ENCODE measurements at regions not wholly inside any gene's neighbourhood (a gene's known extent, or its start where the extent isn't known, plus 50 kb on each side); places are given as distances from the start of the nearest gene placed in this dataset.
A peak's percentile ranks its signal among the peaks of the same experiment; 100 is the strongest.
"Not testable (repeated sequence)": the region's sequence is repeated elsewhere in the genome, so short reads cannot be mapped to it uniquely, and the experiment has no call there.

GRCh38 chr4:124939908-124940307 lies 227.4 kb upstream of the ANKRD50 start:
- peaks cover 0 to 13% of the 10 kb centered on the region in 2 donors for H3K4me1 ChIP-seq (ENCODE audit: control insufficient read depth in 1 of 2, insufficient read depth in 2 of 2, low read length in 2 of 2)
- peak overlapping the region; percentile 36 for H3K27ac ChIP-seq (ENCODE audit: low read length)
- no peaks in the 10 kb centered on the region for H3K27me3 ChIP-seq (ENCODE audit: low read depth, low read length)
- no peaks in the 10 kb centered on the region for H3K9me3 ChIP-seq (ENCODE audit: control insufficient read depth in 1 of 2, low read length in 2 of 2)
- no peak overlapping the region for H3K4me3 ChIP-seq (ENCODE audit: low read depth in 1 of 2, low read length in 2 of 2)
- H3K36me3 ChIP-seq (ENCODE audit: control insufficient read depth in 1 of 2, insufficient read depth in 2 of 2, low read length in 2 of 2), result no peaks in the 10 kb centered on the region

GRCh38 chr4:124938836-124939235 lies 226.3 kb upstream of the ANKRD50 start:
- H3K36me3 ChIP-seq (ENCODE audit: control insufficient read depth in 1 of 2, insufficient read depth in 2 of 2, low read length in 2 of 2), result no peaks in the 10 kb centered on the region
- no peaks in the 10 kb centered on the region for H3K27me3 ChIP-seq (ENCODE audit: low read depth, low read length)
- no peak overlapping the region for H3K27ac ChIP-seq (ENCODE audit: low read length)
- no peaks in the 10 kb centered on the region for H3K9me3 ChIP-seq (ENCODE audit: control insufficient read depth in 1 of 2, low read length in 2 of 2)
- peaks cover 0 to 13% of the 10 kb centered on the region in 2 donors for H3K4me1 ChIP-seq (ENCODE audit: control insufficient read depth in 1 of 2, insufficient read depth in 2 of 2, low read length in 2 of 2)
- H3K4me3 ChIP-seq (ENCODE audit: low read depth in 1 of 2, low read length in 2 of 2), result no peak overlapping the region

- Histone ChIP-seq H3K9me3 (ENCODE audit: control insufficient read depth in 1 of 2, low read length in 2 of 2) (no peaks in the 10 kb centered on the region), H3K4me1 (ENCODE audit: control insufficient read depth in 1 of 2, insufficient read depth in 2 of 2, low read length in 2 of 2) (peaks cover 0 to 13% of the 10 kb centered on the region in 2 donors), H3K27ac (ENCODE audit: low read length) (no peak overlapping the region), H3K36me3 (ENCODE audit: control insufficient read depth in 1 of 2, insufficient read depth in 2 of 2, low read length in 2 of 2) (no peaks in the 10 kb centered on the region), H3K4me3 (ENCODE audit: low read depth in 1 of 2, low read length in 2 of 2) (no peak overlapping the region), H3K27me3 (ENCODE audit: low read depth, low read length) (no peaks in the 10 kb centered on the region)
Measured at GRCh38 chr4:124937993-124938392, 225.5 kb upstream of the ANKRD50 start.

GRCh38 chr4:124936427-124936826 lies 223.9 kb upstream of the ANKRD50 start:
- Histone ChIP-seq H3K27ac (ENCODE audit: low read length) (no peak overlapping the region), H3K4me3 (ENCODE audit: low read depth in 1 of 2, low read length in 2 of 2) (no peak overlapping the region), H3K27me3 (ENCODE audit: low read depth, low read length) (no peaks in the 10 kb centered on the region), H3K4me1 (ENCODE audit: control insufficient read depth in 1 of 2, insufficient read depth in 2 of 2, low read length in 2 of 2) (peaks cover 0 to 13% of the 10 kb centered on the region in 2 donors), H3K36me3 (ENCODE audit: control insufficient read depth in 1 of 2, insufficient read depth in 2 of 2, low read length in 2 of 2) (no peaks in the 10 kb centered on the region), H3K9me3 (ENCODE audit: control insufficient read depth in 1 of 2, low read length in 2 of 2) (no peaks in the 10 kb centered on the region)

GRCh38 chr4:124934916-124935315 lies 222.4 kb upstream of the ANKRD50 start:
- Histone ChIP-seq H3K27ac (ENCODE audit: low read length) (no peak overlapping the region), H3K27me3 (ENCODE audit: low read depth, low read length) (no peaks in the 10 kb centered on the region), H3K4me1 (ENCODE audit: control insufficient read depth in 1 of 2, insufficient read depth in 2 of 2, low read length in 2 of 2) (peaks cover 0 to 5% of the 10 kb centered on the region in 2 donors), H3K4me3 (ENCODE audit: low read depth in 1 of 2, low read length in 2 of 2) (no peak overlapping the region), H3K36me3 (ENCODE audit: control insufficient read depth in 1 of 2, insufficient read depth in 2 of 2, low read length in 2 of 2) (no peaks in the 10 kb centered on the region), H3K9me3 (ENCODE audit: control insufficient read depth in 1 of 2, low read length in 2 of 2) (no peaks in the 10 kb centered on the region)

GRCh38 chr4:124933521-124933920 lies 221.0 kb upstream of the ANKRD50 start:
- Histone ChIP-seq H3K4me1 (ENCODE audit: control insufficient read depth in 1 of 2, insufficient read depth in 2 of 2, low read length in 2 of 2) (no peaks in the 10 kb centered on the region), H3K4me3 (ENCODE audit: low read depth in 1 of 2, low read length in 2 of 2) (no peak overlapping the region), H3K36me3 (ENCODE audit: control insufficient read depth in 1 of 2, insufficient read depth in 2 of 2, low read length in 2 of 2) (no peaks in the 10 kb centered on the region), H3K27ac (ENCODE audit: low read length) (no peak overlapping the region), H3K27me3 (ENCODE audit: low read depth, low read length) (no peaks in the 10 kb centered on the region), H3K9me3 (ENCODE audit: control insufficient read depth in 1 of 2, low read length in 2 of 2) (no peaks in the 10 kb centered on the region)

- Histone ChIP-seq H3K9me3 (ENCODE audit: control insufficient read depth in 1 of 2, low read length in 2 of 2) (no peaks in the 10 kb centered on the region), H3K36me3 (ENCODE audit: control insufficient read depth in 1 of 2, insufficient read depth in 2 of 2, low read length in 2 of 2) (no peaks in the 10 kb centered on the region), H3K4me1 (ENCODE audit: control insufficient read depth in 1 of 2, insufficient read depth in 2 of 2, low read length in 2 of 2) (no peaks in the 10 kb centered on the region), H3K4me3 (ENCODE audit: low read depth in 1 of 2, low read length in 2 of 2) (no peak overlapping the region), H3K27ac (ENCODE audit: low read length) (no peak overlapping the region), H3K27me3 (ENCODE audit: low read depth, low read length) (no peaks in the 10 kb centered on the region)
Measured at GRCh38 chr4:124932447-124932846, 219.9 kb upstream of the ANKRD50 start.

- H3K27ac ChIP-seq (ENCODE audit: low read length), result no peak overlapping the region
- H3K36me3 ChIP-seq (ENCODE audit: control insufficient read depth in 1 of 2, insufficient read depth in 2 of 2, low read length in 2 of 2), result no peaks in the 10 kb centered on the region
- no peaks in the 10 kb centered on the region for H3K4me1 ChIP-seq (ENCODE audit: control insufficient read depth in 1 of 2, insufficient read depth in 2 of 2, low read length in 2 of 2)
- H3K4me3 ChIP-seq (ENCODE audit: low read depth in 1 of 2, low read length in 2 of 2), result no peak overlapping the region
- H3K9me3 ChIP-seq (ENCODE audit: control insufficient read depth in 1 of 2, low read length in 2 of 2), result no peaks in the 10 kb centered on the region
- no peaks in the 10 kb centered on the region for H3K27me3 ChIP-seq (ENCODE audit: low read depth, low read length)
Measured at GRCh38 chr4:124931050-124931449, 218.5 kb upstream of the ANKRD50 start.

GRCh38 chr4:124922748-124923147 lies 210.2 kb upstream of the ANKRD50 start:
- not testable (repeated sequence) for H3K36me3 ChIP-seq (ENCODE audit: control insufficient read depth in 1 of 2, insufficient read depth in 2 of 2, low read length in 2 of 2); H3K9me3 ChIP-seq (ENCODE audit: control insufficient read depth in 1 of 2, low read length in 2 of 2); H3K4me1 ChIP-seq (ENCODE audit: control insufficient read depth in 1 of 2, insufficient read depth in 2 of 2, low read length in 2 of 2); H3K27me3 ChIP-seq (ENCODE audit: low read depth, low read length); H3K27ac ChIP-seq (ENCODE audit: low read length); H3K4me3 ChIP-seq (ENCODE audit: low read depth in 1 of 2, low read length in 2 of 2)

- H3K27ac ChIP-seq (ENCODE audit: low read length), result no peak overlapping the region
- no peaks in the 10 kb centered on the region for H3K9me3 ChIP-seq (ENCODE audit: control insufficient read depth in 1 of 2, low read length in 2 of 2)
- no peaks in the 10 kb centered on the region for H3K4me1 ChIP-seq (ENCODE audit: control insufficient read depth in 1 of 2, insufficient read depth in 2 of 2, low read length in 2 of 2)
- H3K36me3 ChIP-seq (ENCODE audit: control insufficient read depth in 1 of 2, insufficient read depth in 2 of 2, low read length in 2 of 2), result no peaks in the 10 kb centered on the region
- no peak overlapping the region for H3K4me3 ChIP-seq (ENCODE audit: low read depth in 1 of 2, low read length in 2 of 2)
- no peaks in the 10 kb centered on the region for H3K27me3 ChIP-seq (ENCODE audit: low read depth, low read length)
Measured at GRCh38 chr4:124918559-124919122, 206.1 kb upstream of the ANKRD50 start.

GRCh38 chr4:124915073-124915472 lies 202.5 kb upstream of the ANKRD50 start:
- no peak overlapping the region for H3K4me3 ChIP-seq (ENCODE audit: low read depth in 1 of 2, low read length in 2 of 2)
- no peaks in the 10 kb centered on the region for H3K27me3 ChIP-seq (ENCODE audit: low read depth, low read length)
- no peaks in the 10 kb centered on the region for H3K4me1 ChIP-seq (ENCODE audit: control insufficient read depth in 1 of 2, insufficient read depth in 2 of 2, low read length in 2 of 2)
- no peaks in the 10 kb centered on the region for H3K36me3 ChIP-seq (ENCODE audit: control insufficient read depth in 1 of 2, insufficient read depth in 2 of 2, low read length in 2 of 2)
- H3K9me3 ChIP-seq (ENCODE audit: control insufficient read depth in 1 of 2, low read length in 2 of 2), result peaks cover 7 to 11% of the 10 kb centered on the region in 2 donors
- no peak overlapping the region for H3K27ac ChIP-seq (ENCODE audit: low read length)

GRCh38 chr4:124913237-124913636 lies 200.7 kb upstream of the ANKRD50 start:
- H3K4me1 ChIP-seq (ENCODE audit: control insufficient read depth in 1 of 2, insufficient read depth in 2 of 2, low read length in 2 of 2), result no peaks in the 10 kb centered on the region
- H3K27me3 ChIP-seq (ENCODE audit: low read depth, low read length), result no peaks in the 10 kb centered on the region
- no peaks in the 10 kb centered on the region for H3K36me3 ChIP-seq (ENCODE audit: control insufficient read depth in 1 of 2, insufficient read depth in 2 of 2, low read length in 2 of 2)
- no peak overlapping the region for H3K4me3 ChIP-seq (ENCODE audit: low read depth in 1 of 2, low read length in 2 of 2)
- H3K27ac ChIP-seq (ENCODE audit: low read length), result no peak overlapping the region
- peaks cover 7 to 11% of the 10 kb centered on the region in 2 donors for H3K9me3 ChIP-seq (ENCODE audit: control insufficient read depth in 1 of 2, low read length in 2 of 2)

Data from muscle layer of duodenum (tissue), 2 donors.